ENCODE measurements at regions not wholly inside any gene's neighbourhood (a gene's known extent, or its start where the extent isn't known, plus 50 kb on each side); places are given as distances from the start of the nearest gene placed in this dataset.

GRCh38 chr1:181905944-181906597, 155.4 kb downstream of the ZNF648 start:
- Histone ChIP-seq H3K27ac (ENCODE audit: low read length) (no peak overlapping the region), H3K4me1 (ENCODE audit: low read length) (no peaks in the 10 kb centered on the region), H3K4me3 (ENCODE audit: low read length) (no peak overlapping the region), H4K20me1 (ENCODE audit: insufficient read depth, low read length) (no peaks in the 10 kb centered on the region), H3K27me3 (replicated peaks; ENCODE audit: insufficient read depth, low read length) (no peaks in the 10 kb centered on the region), H3K9ac (ENCODE audit: low read length) (no peak overlapping the region), H2AFZ (ENCODE audit: low read length) (no peak overlapping the region), H3K4me2 (ENCODE audit: low read depth, low read length) (no peak overlapping the region), H3K9me3 (replicated peaks; ENCODE audit: insufficient read depth, low read length) (no peaks in the 10 kb centered on the region), H3F3A (ENCODE audit: insufficient read depth, low read length) (no peaks in the 10 kb centered on the region), H3K79me2 (ENCODE audit: low read length) (no peaks in the 10 kb centered on the region), H3K36me3 (replicated peaks; ENCODE audit: insufficient read depth, low read length) (no peaks in the 10 kb centered on the region), H3K9me2 (replicated peaks; ENCODE audit: insufficient read depth, low read length) (no peaks in the 10 kb centered on the region)
- DNase-seq, result no peak
- no peak for TF ChIP-seq EZH2phosphoT487 (IDR thresholded peaks at IDR 0.05; ENCODE audit: low read length)
- TF ChIP-seq EZH2 (optimal IDR thresholded peaks at IDR 0.05; ENCODE audit: low read depth, low read length), result no peak
- TF ChIP-seq CTCF (IDR thresholded peaks at IDR 0.05; ENCODE audit: low read length), result no peak

GRCh38 chr1:181898773-181899172, 162.7 kb downstream of the ZNF648 start:
- Histone ChIP-seq H2AFZ (ENCODE audit: low read length) (no peak overlapping the region), H3K27me3 (replicated peaks; ENCODE audit: insufficient read depth, low read length) (no peaks in the 10 kb centered on the region), H3K4me3 (ENCODE audit: low read length) (no peak overlapping the region), H4K20me1 (ENCODE audit: insufficient read depth, low read length) (no peaks in the 10 kb centered on the region), H3K9me3 (replicated peaks; ENCODE audit: insufficient read depth, low read length) (no peaks in the 10 kb centered on the region), H3K79me2 (ENCODE audit: low read length) (no peaks in the 10 kb centered on the region), H3K27ac (ENCODE audit: low read length) (no peak overlapping the region), H3K9ac (ENCODE audit: low read length) (no peak overlapping the region), H3K36me3 (replicated peaks; ENCODE audit: insufficient read depth, low read length) (no peaks in the 10 kb centered on the region), H3K4me2 (ENCODE audit: low read depth, low read length) (no peak overlapping the region), H3K9me2 (replicated peaks; ENCODE audit: insufficient read depth, low read length) (no peaks in the 10 kb centered on the region), H3F3A (ENCODE audit: insufficient read depth, low read length) (no peaks in the 10 kb centered on the region), H3K4me1 (ENCODE audit: low read length) (no peaks in the 10 kb centered on the region)
- no peak for TF ChIP-seq EZH2 (optimal IDR thresholded peaks at IDR 0.05; ENCODE audit: low read depth, low read length)
- no peak for TF ChIP-seq CTCF (IDR thresholded peaks at IDR 0.05; ENCODE audit: low read length)
- no peak for TF ChIP-seq EZH2phosphoT487 (IDR thresholded peaks at IDR 0.05; ENCODE audit: low read length)
- DNase-seq, result no peak

- H3K4me3 ChIP-seq (ENCODE audit: low read length), result no peak overlapping the region
- no peaks in the 10 kb centered on the region for H3K4me1 ChIP-seq (ENCODE audit: low read length)
- no peak for TF ChIP-seq EZH2 (optimal IDR thresholded peaks at IDR 0.05; ENCODE audit: low read depth, low read length)
- H2AFZ ChIP-seq (ENCODE audit: low read length), result no peak overlapping the region
- no peaks in the 10 kb centered on the region for H3F3A ChIP-seq (ENCODE audit: insufficient read depth, low read length)
- H3K9ac ChIP-seq (ENCODE audit: low read length), result no peak overlapping the region
- no peaks in the 10 kb centered on the region for H3K36me3 ChIP-seq (replicated peaks; ENCODE audit: insufficient read depth, low read length)
- H3K27ac ChIP-seq (ENCODE audit: low read length), result no peak overlapping the region
- no peaks in the 10 kb centered on the region for H3K9me2 ChIP-seq (replicated peaks; ENCODE audit: insufficient read depth, low read length)
- no peaks in the 10 kb centered on the region for H3K9me3 ChIP-seq (replicated peaks; ENCODE audit: insufficient read depth, low read length)
- H3K79me2 ChIP-seq (ENCODE audit: low read length), result no peaks in the 10 kb centered on the region
- no peak for DNase-seq
- no peak overlapping the region for H3K4me2 ChIP-seq (ENCODE audit: low read depth, low read length)
- H4K20me1 ChIP-seq (ENCODE audit: insufficient read depth, low read length), result no peaks in the 10 kb centered on the region
- no peaks in the 10 kb centered on the region for H3K27me3 ChIP-seq (replicated peaks; ENCODE audit: insufficient read depth, low read length)
These were observed 164.7 kb downstream of the ZNF648 start for GRCh38 chr1:181896824-181897223.

GRCh38 chr1:181894439-181894859, 167.1 kb downstream of the ZNF648 start:
- Histone ChIP-seq H3K27me3 (replicated peaks; ENCODE audit: insufficient read depth, low read length) (no peaks in the 10 kb centered on the region), H3K4me3 (ENCODE audit: low read length) (no peak overlapping the region), H3F3A (ENCODE audit: insufficient read depth, low read length) (no peaks in the 10 kb centered on the region), H3K36me3 (replicated peaks; ENCODE audit: insufficient read depth, low read length) (no peaks in the 10 kb centered on the region), H3K9ac (ENCODE audit: low read length) (no peak overlapping the region), H3K9me3 (replicated peaks; ENCODE audit: insufficient read depth, low read length) (no peaks in the 10 kb centered on the region), H3K79me2 (ENCODE audit: low read length) (no peaks in the 10 kb centered on the region), H3K27ac (ENCODE audit: low read length) (no peak overlapping the region), H2AFZ (ENCODE audit: low read length) (no peak overlapping the region), H3K4me2 (ENCODE audit: low read depth, low read length) (no peak overlapping the region), H3K4me1 (ENCODE audit: low read length) (no peaks in the 10 kb centered on the region), H3K9me2 (replicated peaks; ENCODE audit: insufficient read depth, low read length) (no peaks in the 10 kb centered on the region), H4K20me1 (ENCODE audit: insufficient read depth, low read length) (no peaks in the 10 kb centered on the region)
- TF ChIP-seq EZH2phosphoT487 (IDR thresholded peaks at IDR 0.05; ENCODE audit: low read length), result no peak
- TF ChIP-seq CTCF (IDR thresholded peaks at IDR 0.05; ENCODE audit: low read length), result no peak
- TF ChIP-seq EZH2 (optimal IDR thresholded peaks at IDR 0.05; ENCODE audit: low read depth, low read length), result no peak
- no peak for DNase-seq

Data from MM.1S (cell line).